ENCODE measurements at regions not wholly inside any gene's neighbourhood (a gene's known extent, or its start where the extent isn't known, plus 50 kb on each side); places are given as distances from the start of the nearest gene placed in this dataset.

DNA sequence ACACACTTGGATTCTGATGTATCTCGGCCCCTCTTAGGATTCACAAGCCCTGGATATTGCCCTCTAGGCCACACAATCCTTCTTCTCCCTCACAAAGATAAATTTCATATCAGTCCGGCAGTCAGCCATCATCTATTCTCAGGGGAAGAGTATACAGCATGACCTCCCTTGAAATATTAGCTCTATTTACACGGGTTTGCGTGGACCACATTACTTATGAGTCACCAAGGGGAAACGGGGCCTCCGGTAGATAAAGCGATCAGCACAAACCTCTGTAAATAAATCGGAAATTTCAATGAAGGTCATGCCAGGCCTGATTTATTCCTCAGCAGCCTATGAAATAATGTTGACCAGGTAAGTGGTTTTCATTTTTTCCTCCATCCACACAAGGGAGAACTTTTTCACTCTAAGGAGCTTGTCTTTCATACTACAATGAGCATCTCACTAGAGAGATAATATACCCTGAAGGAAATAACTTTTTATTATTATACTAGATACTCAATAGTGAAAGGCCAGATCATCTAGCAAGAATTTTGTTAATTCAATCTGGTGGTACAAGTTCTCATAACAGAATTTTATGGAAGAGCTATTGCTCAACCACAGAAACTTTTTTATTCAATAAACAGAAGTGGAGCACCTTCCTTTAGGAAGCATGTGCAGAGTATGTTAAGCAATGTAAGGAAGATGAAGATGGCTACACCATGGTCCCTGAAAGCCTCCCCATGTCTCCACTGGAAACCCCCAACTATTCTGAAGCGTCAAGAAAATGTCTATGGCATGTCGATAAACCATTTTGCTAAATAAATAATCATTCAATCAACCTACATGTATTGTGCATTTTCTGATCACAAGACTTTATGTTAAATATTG is 125.2 kb upstream of the PIK3C3 start:
- no peak for DNase-seq (ENCODE audit: low read depth)

DNA sequence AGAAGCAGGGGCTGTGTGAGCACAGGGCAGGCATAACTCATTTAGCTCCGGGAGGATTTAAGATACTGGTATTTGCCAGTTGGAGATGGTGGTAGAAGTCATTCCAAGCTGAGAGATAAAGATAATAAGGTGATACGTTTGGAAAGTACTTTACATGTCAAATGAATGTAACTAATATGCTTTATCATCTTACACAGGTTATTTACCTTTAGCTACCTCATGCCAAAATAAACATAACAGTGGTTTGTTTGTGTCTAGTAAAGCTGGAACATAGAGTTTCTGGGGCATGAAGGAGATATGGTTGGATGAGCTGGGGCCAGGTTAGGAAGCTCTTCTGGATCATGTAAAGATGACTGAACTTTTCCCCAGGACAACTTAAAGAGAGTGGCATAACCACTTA is 126.9 kb upstream of the PIK3C3 start:
- no peak for DNase-seq (ENCODE audit: low read depth)

DNA sequence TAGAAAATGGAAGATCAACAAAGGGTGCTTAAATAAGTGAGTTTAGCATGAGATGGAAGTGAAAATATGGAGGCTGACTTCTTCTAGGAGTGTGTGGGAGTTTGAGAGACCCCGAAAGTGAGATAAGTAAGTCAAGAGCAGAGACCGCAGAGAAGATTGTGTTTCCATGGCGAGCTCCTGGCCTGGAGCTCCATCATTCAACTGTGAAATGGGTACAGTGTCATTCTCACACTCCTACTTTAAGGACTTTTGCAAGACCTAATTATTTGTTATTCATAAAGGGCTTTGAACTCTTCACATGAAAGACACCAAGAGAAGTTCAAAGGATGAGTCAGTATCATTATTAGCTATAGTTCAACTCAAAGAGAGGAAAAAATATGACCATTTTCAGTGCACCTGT is 134.2 kb upstream of the PIK3C3 start:
- DNase-seq (ENCODE audit: low read depth): no peak

DNA sequence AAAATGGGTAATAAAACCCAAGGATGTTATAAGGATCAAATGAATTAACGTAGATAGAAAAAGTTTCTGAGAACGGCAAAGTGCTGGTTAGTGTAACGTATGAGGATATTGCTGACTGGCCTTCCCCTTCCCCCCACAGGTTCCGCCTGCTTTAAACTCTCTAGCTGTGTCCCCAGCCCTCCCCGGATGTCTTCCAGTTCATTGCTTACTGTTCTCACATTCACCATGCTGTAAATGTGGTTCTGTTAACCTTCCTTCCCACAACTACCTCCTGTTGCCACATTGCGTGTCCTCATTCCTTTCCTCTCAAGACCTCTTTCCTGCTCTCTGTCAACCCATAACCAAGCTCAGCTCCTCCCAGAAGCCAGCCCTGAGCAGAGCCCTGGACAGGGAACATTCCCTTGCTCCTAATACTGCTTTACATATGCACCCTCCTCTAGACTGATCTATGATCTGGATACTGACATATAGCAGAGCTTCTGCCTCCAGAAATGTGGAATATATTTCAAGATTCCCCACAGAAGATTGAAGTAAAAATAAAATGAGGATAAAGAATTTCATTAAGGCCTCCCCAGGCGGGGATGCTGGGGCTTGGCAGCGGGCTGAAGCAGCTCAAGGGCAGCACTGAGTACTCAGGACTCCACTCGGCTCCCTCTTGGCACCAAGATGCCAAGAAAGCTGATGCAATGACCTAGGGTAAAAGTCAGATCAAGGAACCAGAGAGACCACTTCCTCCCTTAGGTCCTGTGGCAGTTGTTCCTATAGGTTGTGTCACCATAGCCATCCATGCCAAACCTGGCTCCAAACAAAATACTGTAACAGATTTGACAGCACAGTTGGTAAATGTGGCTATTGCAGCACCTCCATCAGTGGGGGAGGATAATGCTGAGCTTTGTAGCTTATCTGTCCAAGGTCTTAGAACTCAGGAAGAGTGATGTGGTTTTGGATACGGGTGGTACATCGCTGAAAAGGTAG is 136.4 kb upstream of the PIK3C3 start:
- no peak for DNase-seq (ENCODE audit: low read depth)

DNA sequence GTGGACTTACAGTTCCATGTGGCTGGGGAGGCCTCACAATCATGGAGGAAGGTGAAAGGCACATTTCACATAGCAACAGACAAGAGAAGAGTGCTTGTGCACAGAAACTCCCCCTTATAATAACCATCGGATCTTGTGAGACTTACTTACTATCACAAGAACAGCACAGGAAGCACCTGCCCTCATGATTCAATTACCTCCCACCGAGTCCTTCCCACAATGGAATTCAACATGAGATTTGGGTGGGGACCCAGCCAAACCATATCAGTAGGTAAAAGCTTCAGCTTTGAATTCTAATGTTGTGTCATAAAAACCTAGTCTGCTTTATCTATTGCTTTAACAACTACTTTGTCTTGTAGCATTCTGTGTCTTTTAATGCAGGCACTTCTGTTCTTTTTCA is 140.4 kb upstream of the PIK3C3 start:
- no peak for DNase-seq (ENCODE audit: low read depth)

DNA sequence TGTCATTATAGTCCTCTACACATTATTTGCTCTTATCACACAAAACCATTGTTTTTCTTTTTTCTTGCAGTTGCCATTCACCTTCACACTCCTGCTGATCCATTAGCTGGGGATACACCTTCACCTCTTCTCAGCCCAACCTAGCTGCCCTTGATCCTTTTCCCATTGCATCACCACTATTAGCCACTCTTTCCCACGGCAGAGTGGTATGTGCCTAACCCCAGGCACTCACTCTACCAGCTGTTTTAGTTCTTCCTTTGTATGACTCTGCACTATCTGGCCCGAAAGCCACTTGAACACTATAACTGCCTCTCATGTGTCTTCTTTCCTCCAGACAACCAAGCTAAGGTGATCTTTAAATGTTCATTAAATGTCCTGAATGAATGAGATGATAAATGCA is 145.4 kb upstream of the PIK3C3 start:
- DNase-seq (ENCODE audit: low read depth): no peak

DNA sequence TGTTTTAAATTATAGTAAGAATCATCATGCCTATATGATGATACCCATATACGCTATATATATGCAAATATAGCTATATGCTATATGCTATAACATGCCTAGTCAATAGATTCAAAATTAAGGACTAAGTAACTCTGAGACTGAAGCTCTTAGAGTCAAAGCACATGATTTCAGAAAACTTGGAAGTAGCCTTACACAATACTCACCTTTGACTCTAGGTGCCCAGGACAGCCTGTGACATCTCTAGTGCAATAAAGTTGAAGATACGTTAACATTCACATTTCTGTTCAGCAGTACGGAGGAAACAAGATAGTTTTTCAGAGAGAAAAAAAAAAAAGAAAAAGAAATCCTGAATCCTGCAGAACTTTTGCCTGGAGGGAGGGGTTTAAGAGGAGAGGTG is 149.7 kb upstream of the PIK3C3 start:
- DNase-seq (ENCODE audit: low read depth): no peak

DNA sequence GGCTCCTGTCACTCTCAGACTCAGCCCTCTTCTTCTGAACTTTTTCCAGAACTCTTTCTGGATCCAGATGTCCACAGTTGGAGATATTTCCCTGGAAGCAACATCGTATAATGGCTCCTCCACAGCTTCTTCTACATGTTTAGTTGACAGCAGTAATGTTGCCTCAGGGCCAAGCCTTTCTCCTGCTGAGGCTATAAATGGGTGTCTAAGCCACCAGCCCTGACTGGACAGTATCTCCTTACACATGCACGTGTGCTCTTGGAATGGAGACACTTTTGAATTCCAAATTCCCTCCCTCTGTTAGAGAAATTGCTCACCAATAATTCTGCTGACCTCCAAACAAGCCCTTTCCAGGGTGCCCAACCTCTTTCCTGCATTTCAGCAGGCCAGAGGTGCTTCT is 156.2 kb upstream of the PIK3C3 start:
- no peak for DNase-seq (ENCODE audit: low read depth)

DNA sequence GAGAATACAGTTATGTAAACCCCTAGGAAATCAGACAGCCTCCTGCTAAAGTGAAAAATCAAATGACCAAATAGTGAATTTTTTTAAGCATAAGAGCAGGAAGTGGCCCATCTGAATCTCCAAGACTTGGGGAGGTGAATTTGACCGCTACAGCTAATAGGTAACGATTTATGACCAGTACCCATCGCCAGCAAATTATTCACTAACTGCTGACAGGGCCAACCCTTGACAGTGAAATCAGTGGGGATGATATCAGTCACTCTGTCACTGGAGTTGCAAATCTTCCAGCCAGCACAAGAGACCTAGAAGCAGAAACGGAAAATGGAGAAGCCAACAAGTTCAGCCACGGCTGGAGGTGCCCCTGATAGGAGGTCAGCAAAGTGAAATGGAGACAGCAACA is 164.3 kb upstream of the PIK3C3 start:
- no peak for DNase-seq (ENCODE audit: low read depth)

DNA sequence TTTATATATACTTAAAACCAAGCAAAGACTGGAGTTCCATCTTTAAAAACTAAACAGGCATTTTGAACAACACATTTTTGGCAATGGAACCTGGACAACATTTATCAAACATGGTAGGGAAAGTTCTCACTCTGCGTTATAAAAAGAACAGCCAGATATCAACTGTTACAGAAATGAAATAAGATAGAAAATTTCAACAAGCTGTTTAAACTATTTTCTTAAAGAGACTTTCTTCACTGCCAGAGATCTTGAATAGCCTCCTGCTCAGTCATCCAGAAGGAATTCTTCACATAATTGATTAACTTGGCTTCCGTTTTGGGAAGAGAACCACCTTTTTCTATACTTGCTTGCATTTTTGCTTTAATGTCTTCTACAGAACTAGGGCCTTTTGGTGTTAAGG is 166.0 kb upstream of the PIK3C3 start:
- no peak for DNase-seq (ENCODE audit: low read depth)

DNA sequence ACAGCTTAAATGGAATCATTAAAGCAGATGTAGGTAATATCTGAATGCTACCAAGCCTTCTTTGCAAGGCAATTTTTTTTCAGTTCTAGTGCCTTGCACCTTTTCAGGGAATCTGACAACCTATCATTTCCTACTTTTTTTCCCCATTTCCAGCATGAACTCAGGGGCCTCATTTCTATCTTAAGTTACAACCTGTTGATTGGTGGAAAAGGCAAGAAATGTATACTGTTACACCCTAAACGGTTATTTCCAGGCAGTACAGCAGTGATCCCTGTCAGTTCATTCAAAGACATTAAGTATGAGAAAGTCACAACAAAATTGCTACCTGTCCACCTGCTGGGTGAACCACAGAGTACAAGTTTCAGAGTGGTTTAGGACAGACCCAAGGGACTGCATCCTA is 171.2 kb upstream of the PIK3C3 start:
- DNase-seq (ENCODE audit: low read depth): no peak

DNA sequence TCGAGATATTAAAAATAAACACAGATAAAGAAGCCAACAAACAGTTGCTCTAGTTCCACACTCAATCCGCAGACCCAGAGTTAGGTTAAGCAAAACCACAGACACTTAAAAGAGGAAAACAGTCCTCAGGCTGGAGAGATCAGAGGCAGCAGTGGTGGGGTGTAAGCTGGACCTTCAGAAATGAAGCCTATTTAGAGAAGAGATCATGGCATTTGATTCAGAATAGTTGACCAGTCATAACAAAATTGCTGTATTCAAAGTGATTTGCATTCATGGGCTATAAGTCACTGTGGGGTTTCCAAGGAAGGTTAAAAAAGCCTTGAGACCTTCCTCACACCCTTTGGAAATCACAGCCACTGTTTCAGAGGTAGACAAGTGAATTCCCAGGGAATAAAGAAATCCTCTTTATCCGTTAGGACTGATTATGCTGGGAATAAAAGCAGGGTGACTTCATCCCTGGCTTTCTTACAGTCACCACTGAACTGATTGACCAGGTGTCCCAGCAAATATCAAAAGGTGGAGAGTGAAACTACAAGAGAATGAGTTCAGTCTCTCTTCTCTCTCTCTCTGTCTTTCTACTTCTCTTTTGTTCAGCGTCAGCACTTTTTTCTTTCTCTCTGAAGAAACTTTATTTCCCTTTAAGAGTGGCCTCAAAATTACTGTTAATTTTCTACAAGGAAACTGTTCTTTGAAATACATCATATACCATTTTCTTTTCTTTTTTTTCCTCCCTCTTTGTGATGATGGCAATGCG is 171.8 kb upstream of the PIK3C3 start:
- DNase-seq (ENCODE audit: low read depth): no peak

DNA sequence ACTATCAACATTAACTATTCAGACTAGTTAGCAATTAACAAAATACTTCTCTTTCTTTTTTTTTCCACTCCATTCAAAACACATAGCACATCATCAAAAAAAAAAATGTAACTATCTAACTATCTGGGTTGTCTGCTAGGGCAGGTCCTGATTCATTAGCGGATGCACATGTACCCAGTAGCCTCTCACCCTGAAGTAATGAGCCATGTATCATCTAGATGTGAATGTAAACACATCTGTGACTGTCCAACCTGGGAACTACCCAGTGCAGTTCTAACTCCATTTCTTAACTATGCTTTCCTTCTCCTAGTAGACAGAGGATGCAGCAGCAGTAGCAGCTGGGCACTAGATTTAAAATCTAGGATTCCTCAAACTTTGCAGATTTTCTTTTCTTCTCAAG is 183.1 kb upstream of the PIK3C3 start:
- DNase-seq (ENCODE audit: low read depth): no peak

DNA sequence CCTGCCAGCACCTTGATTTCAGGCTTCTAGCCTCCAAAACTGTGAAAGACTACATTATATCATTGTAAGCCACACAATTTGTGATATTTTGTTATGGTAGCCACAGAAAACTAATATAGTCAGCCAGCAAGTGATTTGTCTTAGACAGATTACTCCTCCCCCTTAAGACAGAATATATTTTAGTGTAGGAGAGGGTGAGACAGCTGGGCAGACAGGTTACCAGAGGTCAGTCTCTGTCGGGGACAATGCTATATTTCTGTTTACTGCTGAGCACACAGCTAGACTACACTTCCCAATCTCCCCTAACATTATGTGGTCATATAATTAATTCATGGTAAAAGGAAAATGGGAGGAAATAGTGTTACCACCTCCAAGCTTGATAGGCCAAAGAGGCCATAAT is 185.8 kb upstream of the PIK3C3 start:
- no peak for DNase-seq (ENCODE audit: low read depth)

DNA sequence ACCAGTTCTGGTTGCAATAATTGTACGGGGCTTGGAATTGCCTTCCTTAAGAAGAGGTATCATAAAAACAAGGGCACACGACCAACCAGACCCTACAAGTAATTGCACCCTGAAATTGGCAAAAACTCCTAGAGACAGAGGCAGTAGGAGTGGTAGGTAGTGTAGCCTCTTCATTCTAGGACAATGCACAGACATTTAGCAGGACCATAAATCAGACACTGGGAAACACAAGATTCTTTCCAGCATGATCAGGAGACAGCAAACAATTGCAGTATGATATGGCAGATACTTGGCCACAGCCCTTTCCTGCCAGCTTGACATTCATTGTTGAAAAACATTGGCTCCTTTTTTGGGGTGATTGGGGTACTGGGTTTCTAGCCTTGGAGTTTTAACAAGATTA is 186.6 kb upstream of the PIK3C3 start:
- no peak for DNase-seq (ENCODE audit: low read depth)

DNA sequence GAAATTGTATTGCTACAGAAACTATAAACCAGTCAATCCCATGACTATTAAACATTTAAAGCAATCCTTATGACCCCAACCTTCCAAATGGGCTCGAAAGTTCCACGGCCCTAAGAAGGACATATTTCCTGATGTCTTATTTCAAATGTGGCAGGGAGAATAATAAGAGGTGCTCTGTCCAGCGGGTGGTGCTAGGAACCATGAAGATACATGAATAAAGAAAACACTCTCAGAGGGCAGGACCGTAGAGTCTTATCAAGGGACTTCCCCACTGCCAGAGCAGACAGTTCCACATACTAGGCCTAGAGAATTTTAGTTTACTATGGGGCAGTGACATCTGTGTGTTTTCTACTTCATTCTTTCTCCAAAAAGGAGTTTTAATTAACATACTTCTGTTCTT is 187.1 kb upstream of the PIK3C3 start:
- no peak for DNase-seq (ENCODE audit: low read depth)

DNA sequence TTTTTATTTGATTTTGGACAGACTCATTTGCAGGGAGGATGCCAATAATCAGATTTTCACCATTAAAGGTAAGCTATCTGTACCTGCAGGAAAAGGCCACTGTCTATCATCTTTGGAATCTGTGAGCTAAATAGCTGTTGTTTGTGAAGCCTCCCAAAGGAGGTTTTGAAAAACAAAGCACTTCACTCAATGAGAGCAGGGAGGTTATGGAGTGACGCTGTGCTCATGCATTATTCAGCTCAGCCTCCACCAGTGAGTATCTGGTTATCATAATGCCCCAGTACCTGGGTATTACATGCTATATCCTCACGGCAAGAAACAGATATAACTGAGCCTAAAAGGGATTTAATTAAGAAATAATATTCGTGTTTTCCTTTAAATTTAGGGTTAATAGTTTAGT is 189.6 kb upstream of the PIK3C3 start:
- no peak for DNase-seq (ENCODE audit: low read depth)

DNA sequence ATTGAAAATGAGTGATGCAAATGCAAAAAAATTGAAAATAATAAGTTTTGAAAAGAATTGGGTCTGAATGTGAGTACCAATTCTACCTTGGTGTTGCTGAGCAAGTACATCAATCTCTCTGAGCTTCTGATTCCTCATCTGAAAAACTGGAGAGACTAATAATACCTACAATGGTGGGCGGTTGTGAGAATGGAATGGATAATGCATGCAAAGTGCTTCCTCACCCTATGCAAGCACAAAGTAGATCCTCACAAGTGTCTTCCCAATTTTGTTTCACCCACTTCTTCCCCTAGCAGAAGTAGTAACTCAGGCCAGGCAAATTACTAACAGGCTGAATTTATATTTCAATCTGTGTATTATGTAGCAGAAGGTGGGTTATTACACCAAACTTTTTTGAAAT is 191.7 kb upstream of the PIK3C3 start:
- DNase-seq (ENCODE audit: low read depth): no peak

DNA sequence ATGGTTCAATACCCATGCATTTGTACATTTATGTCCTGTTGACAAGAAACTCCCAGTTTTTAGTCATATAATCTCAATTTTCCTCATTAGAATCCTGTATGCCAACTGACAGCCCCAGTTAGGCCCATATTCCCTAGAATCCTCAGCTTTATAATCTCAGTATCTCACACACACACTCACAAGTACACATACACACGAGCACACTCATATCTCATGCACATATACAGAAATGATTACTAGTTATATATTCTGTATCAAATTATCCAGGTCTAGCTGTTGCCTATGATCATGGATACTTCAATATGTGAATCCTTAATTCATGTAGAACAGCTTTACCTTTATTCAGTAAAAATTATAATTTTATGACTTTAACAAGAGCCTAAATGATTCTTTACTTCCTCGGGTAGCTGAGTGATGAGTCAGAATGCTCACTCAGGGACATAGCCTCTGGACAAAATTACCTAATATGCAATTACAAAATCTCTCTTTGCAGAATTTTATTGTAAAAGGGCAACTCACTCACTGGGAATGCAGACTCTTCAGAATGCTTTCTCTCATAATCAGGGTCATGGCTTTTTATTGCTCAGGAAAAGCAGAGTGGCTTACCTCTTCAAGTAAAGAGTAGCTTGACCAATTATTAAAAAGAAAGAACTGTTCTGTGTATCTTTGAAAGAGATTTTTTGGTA is 193.6 kb upstream of the PIK3C3 start:
- no peak for DNase-seq (ENCODE audit: low read depth)

DNA sequence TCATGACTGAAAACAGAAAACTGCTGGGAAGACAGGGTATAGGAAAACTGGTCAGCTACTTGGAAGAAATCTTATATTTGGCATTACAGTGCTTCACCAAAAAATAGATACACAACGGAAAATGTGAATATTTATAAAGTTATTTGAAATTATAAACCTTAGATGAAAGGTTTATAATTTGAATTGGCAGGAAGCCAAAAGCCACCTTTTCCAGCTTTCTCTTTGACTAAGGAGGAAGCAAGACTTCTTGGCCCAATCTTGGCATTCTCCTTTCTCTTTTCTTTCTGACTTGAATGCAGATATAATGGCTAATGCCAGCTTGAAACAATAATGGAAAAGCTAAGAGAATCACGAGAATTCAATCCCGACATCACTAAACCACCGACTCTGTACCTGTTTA is 196.5 kb upstream of the PIK3C3 start:
- no peak for DNase-seq (ENCODE audit: low read depth)

DNA sequence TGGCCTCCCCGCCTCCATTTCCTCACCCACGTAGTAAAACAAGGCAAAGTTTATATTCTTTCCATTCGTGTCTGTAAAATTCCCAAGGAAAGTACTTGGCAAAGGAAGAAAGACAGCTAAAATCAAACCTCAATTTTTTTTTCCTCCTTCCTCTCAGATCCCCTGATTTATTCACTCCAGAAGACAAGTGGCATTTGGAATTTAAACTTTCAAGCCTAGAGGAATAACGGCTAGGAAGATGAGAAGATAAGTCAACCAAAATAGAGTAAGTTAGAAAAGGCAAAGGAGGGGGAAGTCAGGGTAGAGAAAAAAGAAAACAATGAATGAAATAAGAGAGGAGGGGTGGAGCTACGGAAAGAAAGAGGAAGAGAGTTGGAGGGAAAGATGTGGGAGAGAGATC is 198.9 kb upstream of the PIK3C3 start:
- DNase-seq (ENCODE audit: low read depth): no peak

DNA sequence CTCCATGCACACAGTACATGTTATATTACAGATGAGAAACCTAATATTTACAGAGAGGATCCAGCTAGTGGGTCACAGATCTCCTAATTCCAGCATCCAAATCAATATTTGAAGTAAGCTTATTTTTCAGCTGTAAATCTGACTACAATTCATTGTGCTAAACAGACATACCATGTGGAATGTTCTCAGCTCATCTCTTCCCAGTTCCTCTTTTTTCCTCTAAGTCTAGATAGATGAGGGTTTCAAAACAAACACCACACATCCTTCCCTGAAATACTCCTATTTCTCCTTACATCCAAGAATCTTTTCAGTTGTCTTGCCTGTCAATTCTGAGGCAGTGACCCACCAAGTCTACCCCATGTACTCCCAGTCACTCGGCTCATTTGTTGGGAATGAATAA is 200.7 kb upstream of the PIK3C3 start:
- DNase-seq (ENCODE audit: low read depth): no peak

Data from T-helper 22 cell (primary cell).